HCT116 (cell line): ENCODE measurements at regions not wholly inside any gene's neighbourhood (a gene's known extent, or its start where the extent isn't known, plus 50 kb on each side); places are given as distances from the start of the nearest gene placed in this dataset.

Source experiments
- ATAC-seq: fragments of 200-7000 bp; cut with Tn5 transposase; 2 replicates; pipeline ENCODE4 v1.9.1; 2020; ENCODE audit warnings: mild to moderate bottlenecking, moderate library complexity
- BruUV-seq: library from RNA; stranded (reverse); fragments of 400-500 nt; replicated peaks from 2 replicates; lab custom pipeline; 2021; lab: Mats Ljungman, UMichigan
- CTCF ChIA-PET: fragments of 300-600 bp; sonication (Branson Sonifier 250); formaldehyde crosslinking; loops from one replicate; lab custom pipeline; 2021; ENCODE audit warnings: antibody characterized with exemption; lab: Charles Lee
- POLR2A ChIA-PET: fragments of 300-600, 350-600 bp; sonication (Branson Sonifier 250); formaldehyde crosslinking; loops from one replicate; lab custom pipeline; 2021; ENCODE audit warnings: antibody characterized with exemption; lab: Charles Lee
- RAD21 ChIA-PET, 2 experiments: fragments of 300-600 bp; sonication (Branson Sonifier 250); formaldehyde crosslinking; loops; one replicate each; lab custom pipeline; 2023; ENCODE audit warnings: low total read pairs in 2 of 2; ENCODE audit not compliant: uncharacterized antibody in 2 of 2, unreplicated experiment in 2 of 2, low non-redundant PET in 1 of 2; lab: Charles Lee
- DNase-seq: peaks from one replicate; pipeline ENCODE4 v3.0.0-alpha.2; 2010; ENCODE audit warnings: low read depth, low spot score
- H2AFZ ChIP-seq: fragments of 200-600 bp; shearing (Covaris generic), sonication (generic); 2 replicates; pipeline ENCODE4 v1.6.1; 2017; ENCODE audit warnings: low read depth, mixed run types, mixed read lengths, antibody characterized with exemption, low read length; ENCODE audit not compliant: poor library complexity, severe bottlenecking
- H3K27ac ChIP-seq: 2 replicates; pipeline ENCODE4 v1.5.1; 2012; ENCODE audit warnings: low read depth, low read length
- H3K27me3 ChIP-seq: fragments of 200-600 bp; sonication (generic); 2 replicates; pipeline ENCODE4 v1.6.1; 2016; ENCODE audit warnings: mixed run types, low read length, mixed read lengths; ENCODE audit not compliant: insufficient read depth
- H3K36me3 ChIP-seq, 2 experiments: fragments of 200-500 bp in 1 of 2; fragments of 200-600 bp in 1 of 2; sonication (Bioruptor generic) in 1 of 2; sonication (generic) in 1 of 2; 2 replicates each; pipeline versions ENCODE4 v1.5.1 to v1.6.1; 2014 to 2016; ENCODE audit warnings: low read length in 2 of 2, inconsistent platforms in 1 of 2, mixed read lengths in 1 of 2, mixed run types in 1 of 2; ENCODE audit not compliant: insufficient read depth in 2 of 2, control insufficient read depth in 1 of 2
- H3K4me1 ChIP-seq, 2 experiments: fragments of 200-600 bp in 1 of 2; sonication (generic) in 1 of 2; 2 replicates each; pipeline versions ENCODE4 v1.5.1 to v1.6.1; 2012 to 2017; ENCODE audit warnings: low read length in 2 of 2, inconsistent platforms in 1 of 2, mild to moderate bottlenecking in 1 of 2, mixed read lengths in 1 of 2, mixed run types in 1 of 2, moderate library complexity in 1 of 2; ENCODE audit not compliant: insufficient read depth in 2 of 2, control insufficient read depth in 1 of 2
- H3K4me2 ChIP-seq: fragments of 200-600 bp; sonication (generic); 2 replicates; pipeline ENCODE4 v1.6.1; 2017; ENCODE audit warnings: mixed run types, low read length, mixed read lengths
- H3K4me3 ChIP-seq, 2 experiments: fragments of 200-600 bp in 1 of 2; sonication (generic) in 1 of 2; replicated peaks in 1 of 2; 2 replicates each; pipeline ENCODE4 v1.5.1; 2011 to 2016; ENCODE audit warnings: low read length in 2 of 2, control low read depth in 1 of 2, low read depth in 1 of 2, mild to moderate bottlenecking in 1 of 2, mixed read lengths in 1 of 2, mixed run types in 1 of 2
- H3K79me2 ChIP-seq: fragments of 200-600 bp; sonication (generic); 2 replicates; pipeline ENCODE4 v1.6.1; 2017; ENCODE audit warnings: mild to moderate bottlenecking, mixed run types, low read length, moderate library complexity, mixed read lengths; ENCODE audit not compliant: insufficient read depth
- H3K9ac ChIP-seq: fragments of 200-600 bp; sonication (generic); 2 replicates; pipeline ENCODE4 v1.6.1; 2016; ENCODE audit warnings: low read length, mixed read lengths
- H3K9me2 ChIP-seq: fragments of 200-600 bp; sonication (generic), shearing (Covaris generic); 2 replicates; pipeline ENCODE4 v1.6.1; 2017; ENCODE audit warnings: mixed run types, mild to moderate bottlenecking, moderate library complexity; ENCODE audit not compliant: insufficient read depth
- H3K9me3 ChIP-seq, 2 experiments: fragments of 200-500 bp in 1 of 2; fragments of 200-600 bp in 1 of 2; sonication (Bioruptor generic) in 1 of 2; sonication (generic) in 1 of 2; 2 replicates each; pipeline ENCODE4 v1.6.1; 2014 to 2017; ENCODE audit warnings: low read length in 2 of 2, mixed read lengths in 2 of 2, inconsistent platforms in 1 of 2, low read depth in 1 of 2, mild to moderate bottlenecking in 1 of 2, mixed run types in 1 of 2, moderate library complexity in 1 of 2; ENCODE audit not compliant: control insufficient read depth in 1 of 2, insufficient read depth in 1 of 2
- H4K20me1 ChIP-seq: fragments of 200-600 bp; sonication (generic), shearing (Covaris generic); 2 replicates; pipeline ENCODE4 v1.6.1; 2017; ENCODE audit warnings: mixed run types, mild to moderate bottlenecking, moderate library complexity; ENCODE audit not compliant: insufficient read depth
- ATF3 ChIP-seq: IDR thresholded peaks from 2 replicates; pipeline ENCODE4 v1.6.1; 2012
- MAX ChIP-seq: IDR thresholded peaks from 2 replicates; pipeline ENCODE4 v1.6.1; 2012
- POLR2AphosphoS5 ChIP-seq: IDR thresholded peaks from 2 replicates; pipeline ENCODE4 v1.6.1; 2011; ENCODE audit warnings: mild to moderate bottlenecking, low read depth, low read length, moderate library complexity
- REST ChIP-seq: IDR thresholded peaks from 2 replicates; pipeline ENCODE4 v1.6.1; 2012; ENCODE audit warnings: low read depth
- SP1 ChIP-seq: IDR thresholded peaks from 2 replicates; pipeline ENCODE4 v1.6.1; 2012; ENCODE audit warnings: low read depth
- SRF ChIP-seq: IDR thresholded peaks from 2 replicates; pipeline ENCODE4 v1.6.1; 2012; ENCODE audit warnings: low read depth
- YY1 ChIP-seq: IDR thresholded peaks from 2 replicates; pipeline ENCODE4 v1.6.1; 2011; ENCODE audit warnings: low read length, low read depth, moderate library complexity, mild to moderate bottlenecking; ENCODE audit not compliant: insufficient replicate concordance; ENCODE audit errors: extremely low read depth
- intact Hi-C: fragments of 100-400 bp; cut with micrococcal nuclease; formaldehyde crosslinking; loops from 2 replicates; pipeline ENCODE4 v1.10.0; 2022

GRCh38 chrX:848386-848785 lies 217.8 kb downstream of the SHOX start:
- no peak overlapping the region for H3K9ac ChIP-seq
- H4K20me1 ChIP-seq = no peaks in the 10 kb centered on the region
- BruUV-seq = no TSS peak
- H3K4me1 ChIP-seq = no peaks in the 10 kb centered on the region
- H3K9me3 ChIP-seq = no peaks in the 10 kb centered on the region
- TF ChIP-seq REST (no peak), POLR2AphosphoS5 (no peak), SRF (no peak), SP1 (no peak), YY1 (no peak), ATF3 (no peak), MAX (no peak)
- POLR2A ChIA-PET = no interaction called here
- H3K27ac ChIP-seq = no peak overlapping the region
- DNase-seq (no peak), ATAC-seq (no peak)
- no peaks in the 10 kb centered on the region for H3K27me3 ChIP-seq
- CTCF ChIA-PET = no interaction called here
- RAD21 ChIA-PET = no interaction called here
- H3K36me3 ChIP-seq = no peaks in the 10 kb centered on the region
- no peak overlapping the region for H2AFZ ChIP-seq
- H3K4me2 ChIP-seq = no peak overlapping the region
- intact Hi-C loops = no loop called here
- no peak overlapping the region for H3K4me3 ChIP-seq
- H3K9me2 ChIP-seq = no peaks in the 10 kb centered on the region
- no peaks in the 10 kb centered on the region for H3K79me2 ChIP-seq
